ENCODE measurements at regions not wholly inside any gene's neighbourhood (a gene's known extent, or its start where the extent isn't known, plus 50 kb on each side); places are given as distances from the start of the nearest gene placed in this dataset.

GRCh38 chr12:107411792-107412535 is 273.6 kb upstream of the PWP1 start:
- no peak for TF ChIP-seq GABPA (IDR thresholded peaks at IDR 0.05; ENCODE audit: low read depth, low read length)
- no peak for TF ChIP-seq GABPA (CRISPR knock-in tag; IDR thresholded peaks at IDR 0.05; ENCODE audit: low read depth)
- TF ChIP-seq, protein P1, sequence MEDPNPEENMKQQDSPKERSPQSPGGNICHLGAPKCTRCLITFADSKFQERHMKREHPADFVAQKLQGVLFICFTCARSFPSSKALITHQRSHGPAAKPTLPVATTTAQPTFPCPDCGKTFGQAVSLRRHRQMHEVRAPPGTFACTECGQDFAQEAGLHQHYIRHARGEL (CRISPR knock-in tag; IDR thresholded peaks at IDR 0.05): no peak
- TF ChIP-seq, protein P2, sequence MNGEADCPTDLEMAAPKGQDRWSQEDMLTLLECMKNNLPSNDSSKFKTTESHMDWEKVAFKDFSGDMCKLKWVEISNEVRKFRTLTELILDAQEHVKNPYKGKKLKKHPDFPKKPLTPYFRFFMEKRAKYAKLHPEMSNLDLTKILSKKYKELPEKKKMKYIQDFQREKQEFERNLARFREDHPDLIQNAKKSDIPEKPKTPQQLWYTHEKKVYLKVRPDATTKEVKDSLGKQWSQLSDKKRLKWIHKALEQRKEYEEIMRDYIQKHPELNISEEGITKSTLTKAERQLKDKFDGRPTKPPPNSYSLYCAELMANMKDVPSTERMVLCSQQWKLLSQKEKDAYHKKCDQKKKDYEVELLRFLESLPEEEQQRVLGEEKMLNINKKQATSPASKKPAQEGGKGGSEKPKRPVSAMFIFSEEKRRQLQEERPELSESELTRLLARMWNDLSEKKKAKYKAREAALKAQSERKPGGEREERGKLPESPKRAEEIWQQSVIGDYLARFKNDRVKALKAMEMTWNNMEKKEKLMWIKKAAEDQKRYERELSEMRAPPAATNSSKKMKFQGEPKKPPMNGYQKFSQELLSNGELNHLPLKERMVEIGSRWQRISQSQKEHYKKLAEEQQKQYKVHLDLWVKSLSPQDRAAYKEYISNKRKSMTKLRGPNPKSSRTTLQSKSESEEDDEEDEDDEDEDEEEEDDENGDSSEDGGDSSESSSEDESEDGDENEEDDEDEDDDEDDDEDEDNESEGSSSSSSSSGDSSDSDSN (CRISPR knock-in tag; IDR thresholded peaks at IDR 0.05): no peak
- TF ChIP-seq ZNF512 (CRISPR knock-in tag; IDR thresholded peaks at IDR 0.05): no peak
- no peak for TF ChIP-seq RFX5 (IDR thresholded peaks at IDR 0.05; ENCODE audit: low read depth, low read length)
- TF ChIP-seq ZFP90 (CRISPR knock-in tag; IDR thresholded peaks at IDR 0.05; ENCODE audit: borderline replicate concordance): no peak
- no peak for TF ChIP-seq ZFX (CRISPR knock-in tag; IDR thresholded peaks at IDR 0.05; ENCODE audit: low read depth)
- TF ChIP-seq PLRG1 (conservative IDR thresholded peaks at IDR 0.05): no peak
- in situ Hi-C loops (cut with HindIII; ENCODE audit: extremely low pct_ligation_motif_present, low pct_unique_long_range_greater_than_20kb): no loop called here
- 83% methylated on average over 14 of the region's 14 CpGs for WGBS (ENCODE audit: low lambda C conversion rate)

More at GRCh38 chr12:107411792-107412535, 273.6 kb upstream of the PWP1 start:
- no peak overlapping the region for H3K27ac ChIP-seq (ENCODE audit: extremely low read length, insufficient read depth, low read length)
- H3K9ac ChIP-seq (ENCODE audit: insufficient read depth, low read depth, low read length): no peak overlapping the region
- no peaks in the 10 kb centered on the region; a peak in 1 of 5 replicates for H3K36me3 ChIP-seq (replicated peaks in 1 of 2; ENCODE audit: control insufficient read depth in 1 of 2, insufficient read depth in 2 of 2, low read length in 2 of 2)
- no peak overlapping the region for H3K4me2 ChIP-seq (ENCODE audit: low read depth, low read length)
- H3K4me1 ChIP-seq (ENCODE audit: insufficient read depth, low read length): peaks cover 15% of the 10 kb centered on the region
- DNase-seq (ENCODE audit: low spot score) (no peak), FAIRE-seq (no peak), ATAC-seq (no peak)
- H4K20me1 ChIP-seq (ENCODE audit: insufficient read depth, low read length): no peaks in the 10 kb centered on the region
- POLR2A ChIA-PET: no interaction called here
- H3K9me3 ChIP-seq (ENCODE audit: low read length): no peaks in the 10 kb centered on the region
- H2AFZ ChIP-seq (ENCODE audit: low read length): no peak overlapping the region
- CTCF ChIA-PET (ENCODE audit: low intra/inter-chr PET ratio, low total read pairs): no interaction called here
- BruUV-seq (replicated peaks): no TSS peak
- intact Hi-C loops (cut with micrococcal nuclease; ENCODE audit: unreplicated experiment): no loop called here
- H3K27me3 ChIP-seq (ENCODE audit: control insufficient read depth in 1 of 2, insufficient read depth in 2 of 2, low read length in 2 of 2): no peaks in the 10 kb centered on the region; a peak in 1 of 5 replicates
- H3K79me2 ChIP-seq (ENCODE audit: insufficient read depth, low read length): no peaks in the 10 kb centered on the region
- no peak overlapping the region for H3K4me3 ChIP-seq (replicated peaks in 1 of 3; ENCODE audit: insufficient read depth in 1 of 3, low read depth in 2 of 3, low read length in 3 of 3)
